H1 (cell line): ENCODE measurements at regions not wholly inside any gene's neighbourhood (a gene's known extent, or its start where the extent isn't known, plus 50 kb on each side); places are given as distances from the start of the nearest gene placed in this dataset.

ENCODE experiments used
- CTCF ChIA-PET: fragments of 300-600 bp; sonication (Branson Sonifier 250); formaldehyde crosslinking; loops from one replicate; lab custom pipeline; 2021; ENCODE audit not compliant: partially characterized antibody; lab: Charles Lee
- POLR2A ChIA-PET: fragments of 300-600 bp; sonication (Branson Sonifier 250); formaldehyde crosslinking; loops from one replicate; lab custom pipeline; 2021; ENCODE audit warnings: inconsistent platforms; ENCODE audit not compliant: partially characterized antibody; lab: Charles Lee
- DNase-seq, 2 experiments: peaks; one replicate each; pipeline versions ENCODE4 v3.0.0 to v3.0.0-alpha.2; 2010 to 2022; ENCODE audit warnings: low spot score in 2 of 2, low read depth in 1 of 2, mixed read lengths in 1 of 2
- FAIRE-seq: peaks from 2 replicates; lab custom pipeline; 2011; peaks lifted over from hg19 to GRCh38; lab: Jason Lieb, UNC
- H2AFZ ChIP-seq: 2 replicates; pipeline ENCODE4 v1.8.1; 2012; ENCODE audit warnings: low read length, inconsistent platforms
- H2AK5ac ChIP-seq: 2 replicates; pipeline ENCODE4 v1.6.1; 2013; ENCODE audit warnings: low read depth, low read length
- H2BK120ac ChIP-seq: replicated peaks from 2 replicates; pipeline ENCODE3; 2013; ENCODE audit warnings: low read depth, low read length, inconsistent platforms
- H2BK12ac ChIP-seq: 2 replicates; pipeline ENCODE4 v1.6.1; 2013; ENCODE audit warnings: low read depth, low read length
- H2BK15ac ChIP-seq: 2 replicates; pipeline ENCODE4 v1.6.1; 2013; ENCODE audit warnings: low read length
- H2BK20ac ChIP-seq: 2 replicates; pipeline ENCODE4 v1.6.1; 2013; ENCODE audit warnings: low read length
- H2BK5ac ChIP-seq: 2 replicates; pipeline ENCODE4 v1.6.1; 2013; ENCODE audit warnings: low read depth, low read length
- H3K14ac ChIP-seq: 2 replicates; pipeline ENCODE4 v1.6.1; 2013; ENCODE audit warnings: inconsistent platforms; ENCODE audit not compliant: insufficient read length
- H3K18ac ChIP-seq: 2 replicates; pipeline ENCODE4 v1.6.1; 2013; ENCODE audit warnings: low read length; ENCODE audit errors: extremely low read depth
- H3K23ac ChIP-seq: 2 replicates; pipeline ENCODE4 v1.6.1; 2013; ENCODE audit warnings: inconsistent platforms; ENCODE audit not compliant: insufficient read length
- H3K23me2 ChIP-seq: 2 replicates; pipeline ENCODE4 v1.6.1; 2013; ENCODE audit warnings: low read depth, low read length
- H3K27ac ChIP-seq: 2 replicates; pipeline ENCODE4 v1.6.1; 2011; ENCODE audit warnings: low read depth, low read length, inconsistent platforms
- H3K27me3 ChIP-seq, 4 experiments: replicated peaks in 1 of 4; 1 replicate in 1 of 4; 2 replicates in 3 of 4; pipeline versions ENCODE4 v1.6.1 to v1.8.1; 2011 to 2013; ENCODE audit warnings: low read length in 3 of 4, mild to moderate bottlenecking in 3 of 4, inconsistent platforms in 2 of 4, mixed read lengths in 2 of 4, moderate library complexity in 1 of 4; ENCODE audit not compliant: control insufficient read depth in 3 of 4, insufficient read depth in 3 of 4; ENCODE audit errors: extremely low read depth in 1 of 4
- H3K36me3 ChIP-seq, 4 experiments: 2 replicates each; pipeline versions ENCODE4 v1.6.1 to v1.8.1; 2011 to 2013; ENCODE audit warnings: mild to moderate bottlenecking in 4 of 4, low read length in 3 of 4, moderate library complexity in 2 of 4, control low read depth in 1 of 4, inconsistent platforms in 1 of 4; ENCODE audit not compliant: insufficient read depth in 4 of 4, control insufficient read depth in 2 of 4
- H3K4ac ChIP-seq: replicated peaks from 2 replicates; pipeline ENCODE3; 2013; ENCODE audit warnings: low read length, low read depth, mixed read lengths, inconsistent platforms; ENCODE audit not compliant: insufficient read length
- H3K4me1 ChIP-seq, 4 experiments: replicated peaks in 1 of 4; 1 replicate in 1 of 4; 2 replicates in 3 of 4; pipeline versions ENCODE4 v1.6.1 to v1.8.1; 2011 to 2013; ENCODE audit warnings: low read length in 3 of 4, inconsistent platforms in 2 of 4, mixed read lengths in 1 of 4; ENCODE audit not compliant: insufficient read depth in 4 of 4, control insufficient read depth in 3 of 4
- H3K4me2 ChIP-seq, 2 experiments: 2 replicates each; pipeline versions ENCODE4 v1.6.1 to v1.8.1; 2011 to 2013; ENCODE audit warnings: low read depth in 2 of 2, low read length in 2 of 2, control low read depth in 1 of 2, inconsistent platforms in 1 of 2, mild to moderate bottlenecking in 1 of 2; ENCODE audit not compliant: insufficient read depth in 1 of 2
- H3K4me3 ChIP-seq, 4 experiments: fragments of 200-600, 300-600 bp in 1 of 4; sonication (generic), shearing (Covaris generic), sonication (Bioruptor Twin) in 1 of 4; 2 replicates each; pipeline versions ENCODE4 v1.5.1 to v1.8.1; 2011 to 2016; ENCODE audit warnings: low read length in 4 of 4, low read depth in 3 of 4, control low read depth in 2 of 4, inconsistent platforms in 2 of 4, mild to moderate bottlenecking in 2 of 4, mixed read lengths in 1 of 4, moderate library complexity in 1 of 4; ENCODE audit not compliant: insufficient read depth in 2 of 4; ENCODE audit errors: extremely low read depth in 1 of 4
- H3K56ac ChIP-seq: replicated peaks from 2 replicates; pipeline ENCODE3; 2013; ENCODE audit warnings: low read depth, mild to moderate bottlenecking, mixed read lengths, low read length, inconsistent platforms; ENCODE audit not compliant: insufficient read length
- H3K79me1 ChIP-seq: 2 replicates; pipeline ENCODE4 v1.6.1; 2013; ENCODE audit warnings: low read depth, low read length, control low read depth
- H3K79me2 ChIP-seq, 2 experiments: 2 replicates each; pipeline versions ENCODE4 v1.6.1 to v1.8.1; 2012 to 2013; ENCODE audit warnings: low read length in 2 of 2, mild to moderate bottlenecking in 2 of 2, inconsistent platforms in 1 of 2; ENCODE audit not compliant: insufficient read depth in 2 of 2, control insufficient read depth in 1 of 2
- H3K9ac ChIP-seq, 4 experiments: replicated peaks in 1 of 4; 1 replicate in 1 of 4; 2 replicates in 3 of 4; pipeline versions ENCODE4 v1.6.1 to v1.8.1; 2011 to 2013; ENCODE audit warnings: low read depth in 3 of 4, low read length in 3 of 4, control low read depth in 2 of 4, mild to moderate bottlenecking in 2 of 4, moderate library complexity in 2 of 4, inconsistent platforms in 1 of 4; ENCODE audit errors: extremely low read depth in 1 of 4
- H3K9me3 ChIP-seq, 2 experiments: 2 replicates each; pipeline versions ENCODE4 v1.6.1 to v1.8.1; 2012 to 2013; ENCODE audit warnings: mild to moderate bottlenecking in 2 of 2, moderate library complexity in 2 of 2, control low read depth in 1 of 2, inconsistent platforms in 1 of 2, low read depth in 1 of 2, low read length in 1 of 2, mixed read lengths in 1 of 2; ENCODE audit not compliant: insufficient read depth in 2 of 2
- H4K20me1 ChIP-seq, 2 experiments: replicated peaks in 1 of 2; 2 replicates each; pipeline versions ENCODE3 to v1.8.1; 2011 to 2013; ENCODE audit warnings: inconsistent platforms in 2 of 2, low read length in 2 of 2, mild to moderate bottlenecking in 1 of 2; ENCODE audit not compliant: insufficient read depth in 2 of 2, control insufficient read depth in 1 of 2
- H4K5ac ChIP-seq: 2 replicates; pipeline ENCODE4 v1.6.1; 2013; ENCODE audit warnings: low read length, low read depth, mixed read lengths, inconsistent platforms; ENCODE audit not compliant: insufficient read length
- H4K8ac ChIP-seq: 2 replicates; pipeline ENCODE4 v1.8.0; 2013; ENCODE audit warnings: mild to moderate bottlenecking, moderate library complexity, low read length, inconsistent platforms; ENCODE audit not compliant: insufficient read depth; ENCODE audit errors: extremely low read depth
- H4K91ac ChIP-seq: replicated peaks from 2 replicates; pipeline ENCODE3; 2013; ENCODE audit warnings: low read length, mixed read lengths, inconsistent platforms; ENCODE audit not compliant: insufficient read length
- ATF3 ChIP-seq: IDR thresholded peaks from 2 replicates; pipeline ENCODE4 v1.6.1; 2011; ENCODE audit warnings: low read depth, mild to moderate bottlenecking, low read length; ENCODE audit not compliant: insufficient read depth
- CBX5 ChIP-seq: fragments of 300-800, 300-1000 bp; sonication (generic); IDR thresholded peaks from 2 replicates; pipeline ENCODE4 v1.7.1; 2016; ENCODE audit warnings: antibody characterized with exemption, low read length, low read depth
- CREB1 ChIP-seq: IDR thresholded peaks from 2 replicates; pipeline ENCODE4 v1.6.1; 2012; ENCODE audit warnings: inconsistent platforms
- CTCF ChIP-seq, 3 experiments: IDR thresholded peaks; 1 replicate in 2 of 3; 2 replicates in 1 of 3; pipeline versions ENCODE4 v1.5.1 to v1.6.1; 2011; ENCODE audit warnings: low read length in 3 of 3, mild to moderate bottlenecking in 3 of 3, inconsistent platforms in 2 of 3, low read depth in 1 of 3, moderate library complexity in 1 of 3; ENCODE audit not compliant: insufficient read depth in 1 of 3; ENCODE audit errors: control extremely low read depth in 1 of 3
- EP300 ChIP-seq, 2 experiments: IDR thresholded peaks; 1 replicate in 1 of 2; 2 replicates in 1 of 2; pipeline ENCODE4 v1.6.1; 2011 to 2012; ENCODE audit warnings: low read depth in 2 of 2, low read length in 2 of 2, mild to moderate bottlenecking in 2 of 2, borderline replicate concordance in 1 of 2, inconsistent platforms in 1 of 2, moderate library complexity in 1 of 2
- POLR2A ChIP-seq, 2 experiments: IDR thresholded peaks; 1 replicate in 1 of 2; 2 replicates in 1 of 2; pipeline ENCODE4 v1.6.1; 2011; ENCODE audit warnings: low read depth in 2 of 2, low read length in 2 of 2, mild to moderate bottlenecking in 2 of 2; ENCODE audit errors: control extremely low read depth in 1 of 2
- POLR2AphosphoS5 ChIP-seq: IDR thresholded peaks from 2 replicates; pipeline ENCODE4 v1.6.1; 2011; ENCODE audit warnings: low read depth, low read length
- RXRA ChIP-seq: IDR thresholded peaks from 2 replicates; pipeline ENCODE4 v1.6.1; 2011; ENCODE audit warnings: low read depth, mild to moderate bottlenecking, low read length, moderate library complexity; ENCODE audit not compliant: insufficient read depth
- SUZ12 ChIP-seq: fragments of 200-600 bp; sonication (generic); IDR thresholded peaks from 2 replicates; pipeline ENCODE4 v1.6.1; 2012; ENCODE audit warnings: mild to moderate bottlenecking, inconsistent platforms, low read length, moderate library complexity, mixed read lengths
- TBP ChIP-seq: IDR thresholded peaks from 2 replicates; pipeline ENCODE4 v1.6.1; 2011; ENCODE audit warnings: low read depth, low read length, improper control_type of control experiment
- ZNF274 ChIP-seq: IDR thresholded peaks from 2 replicates; pipeline ENCODE4 v1.7.0; 2012; ENCODE audit warnings: low read length, borderline replicate concordance; ENCODE audit errors: extremely low read depth
- WGBS, 2 experiments: shearing (Covaris generic) in 1 of 2; methylation state at CpG; one replicate each; pipeline versions ENCODE4 v1.1.6 to v1.1.7; 2013 to 2015; ENCODE audit warnings: low lambda C conversion rate in 2 of 2, mixed read lengths in 2 of 2, inconsistent platforms in 1 of 2, low coverage in 1 of 2, missing lambda C conversion rate in 1 of 2; ENCODE audit not compliant: insufficient replicate concordance in 2 of 2, insufficient coverage in 1 of 2, insufficient read length in 1 of 2; ENCODE audit errors: extremely low coverage in 1 of 2, missing lambda C conversion rate in 1 of 2; 5-methylcytosine and 5-hydroxymethylcytosine counted together

DNA sequence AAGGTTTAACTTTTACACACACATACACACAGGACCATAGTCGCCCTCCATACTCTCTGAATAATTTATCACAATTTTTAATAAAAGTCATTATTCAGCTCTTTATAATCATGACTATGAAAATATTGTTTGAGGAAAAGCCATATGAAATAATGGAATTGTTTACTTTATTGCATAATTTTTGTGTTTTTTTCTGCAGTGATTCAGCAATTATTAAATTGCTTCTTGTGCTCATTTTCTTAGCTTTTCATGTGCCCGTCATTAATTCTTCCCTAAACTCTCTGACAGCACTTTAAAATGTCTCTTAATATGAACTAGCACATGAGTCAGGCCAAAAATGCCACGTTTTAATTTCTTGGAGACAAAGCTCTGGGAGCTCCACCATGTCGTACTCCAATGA, 77.5 kb upstream of the ALX4 start:
- Histone ChIP-seq H3K4me2 (no peak overlapping the region), H3K27ac (no peak overlapping the region), H3K23me2 (0 out of 2 replicates have a peak, but pooled peaks cover 8% of the 10 kb centered on the region), H2BK120ac (no peak overlapping the region), H3K36me3 (no peaks in the 10 kb centered on the region), H3K56ac (no peak overlapping the region), H3K79me1 (no peaks in the 10 kb centered on the region), H3K79me2 (no peaks in the 10 kb centered on the region), H3K4ac (no peak overlapping the region), H3K4me1 (peaks cover 0 to 3% (median 1%) of the 10 kb centered on the region in 4 experiments; a peak in 4 of 7 replicates), H3K27me3 (no peaks in the 10 kb centered on the region; a peak in 1 of 7 replicates), H2BK5ac (no peak overlapping the region), H3K18ac (no peak overlapping the region), H3K9ac (no peak overlapping the region), H3K4me3 (no peak overlapping the region), H2BK15ac (no peak overlapping the region), H3K14ac (no peak overlapping the region), H4K91ac (no peak overlapping the region), H4K8ac (no peak overlapping the region), H2AFZ (no peak overlapping the region), H4K5ac (no peak overlapping the region), H2BK20ac (no peak overlapping the region), H3K9me3 (peaks cover 6 to 7% of the 10 kb centered on the region in 2 experiments; a peak in 3 of 4 replicates), H2AK5ac (no peak overlapping the region), H2BK12ac (no peak overlapping the region), H3K23ac (no peak overlapping the region), H4K20me1 (no peaks in the 10 kb centered on the region)
- POLR2A ChIA-PET = no interaction called here
- 87% methylated on average over 4 of the region's 4 CpGs; no CpG with 5 or more reads in 1 of the 2 experiments for WGBS, 2 experiments
- FAIRE-seq (no peak), DNase-seq (no peak)
- CTCF ChIA-PET = interaction anchor here (0.7 to 1.0 kb wide), 2 partner anchors 9 to 33 kb away, joined by 3 to 4 read pairs; no protein-coding TSS in a partner anchor
- TF ChIP-seq CBX5 (no peak), POLR2AphosphoS5 (no peak), CTCF (IDR thresholded peaks at IDR 0.05; ENCODE audit: control extremely low read depth in 1 of 3, insufficient read depth in 1 of 3, low read depth in 1 of 3, low read length in 3 of 3) (no peak), POLR2A (IDR thresholded peaks at IDR 0.05; ENCODE audit: control extremely low read depth in 1 of 2, low read depth in 2 of 2, low read length in 2 of 2) (no peak), EP300 (IDR thresholded peaks at IDR 0.05; ENCODE audit: borderline replicate concordance in 1 of 2, low read depth in 2 of 2, low read length in 2 of 2) (no peak), CREB1 (no peak), TBP (no peak), SUZ12 (no peak), ZNF274 (no peak), ATF3 (no peak), RXRA (no peak)
